ENCODE measurements at regions not wholly inside any gene's neighbourhood (a gene's known extent, or its start where the extent isn't known, plus 50 kb on each side); places are given as distances from the start of the nearest gene placed in this dataset.

DNA sequence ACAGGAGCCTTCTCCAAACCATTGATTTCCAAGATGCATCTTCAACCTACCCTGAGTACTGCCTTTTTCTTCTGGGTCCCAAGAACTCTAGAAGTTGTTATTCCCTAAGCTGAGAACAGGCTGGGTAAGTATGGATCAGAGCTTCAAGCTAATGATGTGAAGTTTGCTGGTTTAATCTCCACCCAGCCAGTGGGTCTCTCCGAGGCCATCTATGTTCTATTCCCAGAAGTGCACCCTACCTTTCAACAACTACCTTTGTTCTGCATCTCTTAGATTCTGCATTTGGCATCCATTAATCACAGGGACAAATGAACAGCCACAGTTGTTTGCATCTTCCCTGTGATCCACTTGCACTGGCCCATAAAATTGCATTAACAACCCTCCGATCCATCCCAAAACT, 246.2 kb downstream of the HIVEP2 start:
- no peak for DNase-seq (ENCODE audit: extremely low read depth in 1 of 11, low read depth in 9 of 11, low spot score in 4 of 11)

DNA sequence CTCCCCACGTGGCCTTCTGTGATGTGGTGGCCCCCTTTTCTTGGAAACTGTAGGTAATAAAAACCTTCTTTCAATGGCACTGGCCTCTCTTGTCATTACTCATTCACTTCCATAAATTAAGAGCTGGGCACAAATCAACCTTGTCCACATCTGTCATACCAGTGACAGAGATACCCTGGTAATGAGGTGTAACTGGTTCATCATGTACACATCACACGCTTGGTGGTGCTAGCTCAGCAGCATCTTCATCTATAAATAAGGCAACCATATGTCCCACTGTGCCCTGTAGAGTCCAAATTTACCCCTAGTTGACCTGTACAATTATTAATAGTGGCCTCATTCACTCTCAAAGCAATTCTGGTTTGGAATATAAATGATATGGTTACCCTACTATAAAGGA, 245.6 kb downstream of the HIVEP2 start:
- no peak for DNase-seq (ENCODE audit: extremely low read depth in 1 of 11, low read depth in 9 of 11, low spot score in 4 of 11)

DNA sequence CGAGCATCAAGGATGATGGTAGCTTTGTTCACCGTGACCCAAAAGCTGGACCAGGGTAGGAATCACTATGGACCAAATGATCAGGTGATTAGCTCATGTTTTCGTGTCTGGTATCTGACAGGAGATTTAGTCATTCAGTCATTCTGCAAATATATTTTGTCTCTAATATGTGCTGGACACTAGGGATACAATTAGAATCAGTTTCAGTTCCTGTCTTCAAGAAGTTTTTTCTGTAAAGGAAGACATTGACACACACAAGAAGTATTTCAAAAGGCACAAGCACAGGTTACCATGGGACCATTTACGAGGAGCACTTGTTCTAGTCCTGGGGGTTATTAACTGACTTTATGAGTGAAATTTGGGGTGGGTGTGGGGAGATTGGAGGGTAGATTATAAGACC, 244.9 kb downstream of the HIVEP2 start:
- DNase-seq (ENCODE audit: extremely low read depth in 1 of 11, low read depth in 9 of 11, low spot score in 4 of 11), result no peak

DNA sequence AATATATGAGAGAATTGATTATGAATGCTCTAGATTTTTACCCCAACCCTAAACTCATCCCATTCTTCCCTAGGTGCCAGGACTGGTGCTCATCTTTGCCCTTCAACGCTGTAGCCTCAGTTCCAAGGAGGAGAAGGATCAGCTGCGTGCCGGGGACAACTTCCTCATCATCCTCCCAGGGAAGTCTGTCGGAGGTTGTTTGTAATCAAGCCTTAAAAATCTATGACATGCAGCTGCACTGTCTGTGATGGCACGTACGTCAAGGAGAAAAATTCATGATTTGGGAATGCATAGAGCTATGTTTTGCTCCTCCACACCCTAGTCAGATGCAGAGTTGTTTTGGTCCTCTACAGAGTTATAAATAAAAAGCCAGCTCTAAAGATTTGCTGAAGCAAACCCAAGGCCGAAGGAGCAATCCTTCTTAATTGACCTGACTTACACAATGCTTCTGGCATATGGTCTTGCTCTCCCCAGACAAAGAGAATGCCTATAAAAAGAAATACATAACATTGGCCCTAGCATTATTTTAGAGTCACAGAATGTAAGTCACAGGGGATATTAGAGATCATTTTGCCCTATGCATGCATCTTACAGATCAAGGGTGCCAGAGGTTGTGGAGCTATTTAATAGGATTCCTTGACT, 244.2 kb downstream of the HIVEP2 start:
- DNase-seq (ENCODE audit: extremely low read depth in 1 of 11, low read depth in 9 of 11, low spot score in 4 of 11), result peak in 1 of 11 donors; percentile 35

Measured in renal cortex interstitium (tissue), 11 donors.